HG02642 (cell line): ENCODE measurements at regions not wholly inside any gene's neighbourhood (a gene's known extent, or its start where the extent isn't known, plus 50 kb on each side); places are given as distances from the start of the nearest gene placed in this dataset.
A peak's percentile ranks its signal among the peaks of the same experiment; 100 is the strongest.
"Not testable (repeated sequence)": the region's sequence is repeated elsewhere in the genome, so short reads cannot be mapped to it uniquely, and the experiment has no call there.

Experiments used
- ATAC-seq: cut with Tn5 transposase; IDR thresholded peaks from one replicate; pipeline ENCODE4 v1.9.1; 2021; ENCODE audit warnings: mild to moderate bottlenecking; ENCODE audit not compliant: unreplicated experiment, poor library complexity

- no peak for ATAC-seq
Measured at GRCh38 chr7:20514364-20514763, 101.1 kb upstream of the ABCB5 start.

GRCh38 chr7:20519645-20520044 is 95.8 kb upstream of the ABCB5 start:
- no peak for ATAC-seq

- no peak for ATAC-seq
Measured at GRCh38 chr7:20520530-20520929, 94.9 kb upstream of the ABCB5 start.

GRCh38 chr7:20521243-20521642 is 94.2 kb upstream of the ABCB5 start:
- ATAC-seq = no peak

GRCh38 chr7:20529260-20529659 is 86.2 kb upstream of the ABCB5 start:
- no peak for ATAC-seq

GRCh38 chr7:20532890-20533289 is 82.6 kb upstream of the ABCB5 start:
- no peak for ATAC-seq

GRCh38 chr7:20534543-20534942 is 80.9 kb upstream of the ABCB5 start:
- no peak for ATAC-seq

- no peak for ATAC-seq
Measured at GRCh38 chr7:20535541-20535940, 79.9 kb upstream of the ABCB5 start.

- ATAC-seq = no peak
Measured at GRCh38 chr7:20539201-20539600, 76.3 kb upstream of the ABCB5 start.

- peak; percentile 56 for ATAC-seq
Measured at GRCh38 chr7:20541608-20542349, 73.7 kb upstream of the ABCB5 start.

GRCh38 chr7:20542594-20542993 is 72.9 kb upstream of the ABCB5 start:
- ATAC-seq = no peak

GRCh38 chr7:20543500-20543899 is 72.0 kb upstream of the ABCB5 start:
- ATAC-seq = no peak

GRCh38 chr7:20545016-20545415 is 70.5 kb upstream of the ABCB5 start:
- no peak for ATAC-seq

GRCh38 chr7:20546958-20547357 is 68.5 kb upstream of the ABCB5 start:
- ATAC-seq = not testable (repeated sequence)

- no peak for ATAC-seq
Measured at GRCh38 chr7:20554072-20554471, 61.4 kb upstream of the ABCB5 start.

- ATAC-seq = no peak
Measured at GRCh38 chr7:20556091-20556490, 59.4 kb upstream of the ABCB5 start.

GRCh38 chr7:20557116-20557515 is 58.4 kb upstream of the ABCB5 start:
- no peak for ATAC-seq

GRCh38 chr7:20558963-20559716 is 56.3 kb upstream of the ABCB5 start:
- no peak for ATAC-seq

GRCh38 chr7:20559883-20560282 is 55.6 kb upstream of the ABCB5 start:
- no peak for ATAC-seq

- ATAC-seq = no peak
Measured at GRCh38 chr7:20560325-20561180, 54.9 kb upstream of the ABCB5 start.

GRCh38 chr7:20561466-20561865 is 54.0 kb upstream of the ABCB5 start:
- no peak for ATAC-seq
